IMR-90 (cell line): ENCODE measurements at regions not wholly inside any gene's neighbourhood (a gene's known extent, or its start where the extent isn't known, plus 50 kb on each side); places are given as distances from the start of the nearest gene placed in this dataset.

Experiments used
- ATAC-seq: fragments of 200-7000 bp; cut with Tn5 transposase; 2 replicates; pipeline ENCODE4 v1.9.1; 2020; ENCODE audit warnings: low read depth, mild to moderate bottlenecking, moderate library complexity
- BruUV-seq: library from RNA; stranded (reverse); fragments of 400-500 nt; replicated peaks from 2 replicates; lab custom pipeline; 2021; lab: Mats Ljungman, UMichigan
- CTCF ChIA-PET: fragments of 300-600 bp; formaldehyde crosslinking; extraction: SDS; loops from one replicate; lab custom pipeline; 2021; ENCODE audit warnings: antibody characterized with exemption; lab: Yijun Ruan, JAX
- POLR2A ChIA-PET: fragments of 300-600 bp; sonication (Branson Sonifier 250); formaldehyde crosslinking; loops from one replicate; lab custom pipeline; 2022; ENCODE audit warnings: antibody characterized with exemption; ENCODE audit not compliant: unreplicated experiment; lab: Charles Lee
- DNase-seq: peaks from one replicate; pipeline ENCODE4 v3.0.0; 2013
- H2AFZ ChIP-seq: replicated peaks from 2 replicates; pipeline ENCODE3; 2013; ENCODE audit warnings: low read length, mild to moderate bottlenecking; ENCODE audit not compliant: poor library complexity
- H2AK5ac ChIP-seq: 2 replicates; pipeline ENCODE4 v1.6.1; 2013; ENCODE audit warnings: low read depth, low read length, inconsistent platforms
- H2AK9ac ChIP-seq: replicated peaks from 2 replicates; pipeline ENCODE3; 2013; ENCODE audit warnings: mild to moderate bottlenecking, low read depth, low read length, moderate library complexity; ENCODE audit not compliant: poor library complexity
- H2BK120ac ChIP-seq: 2 replicates; pipeline ENCODE4 v1.6.1; 2013; ENCODE audit warnings: low read depth, low read length, inconsistent platforms
- H2BK15ac ChIP-seq: 3 replicates; pipeline ENCODE4 v1.6.1; 2013; ENCODE audit warnings: low read depth, low read length, inconsistent platforms
- H2BK20ac ChIP-seq: 2 replicates; pipeline ENCODE4 v1.6.1; 2013; ENCODE audit warnings: low read depth, mild to moderate bottlenecking, inconsistent platforms, low read length, moderate library complexity
- H2BK5ac ChIP-seq: 2 replicates; pipeline ENCODE4 v1.6.1; 2013; ENCODE audit warnings: mild to moderate bottlenecking, low read depth, low read length, inconsistent platforms; ENCODE audit not compliant: poor library complexity, severe bottlenecking
- H3K14ac ChIP-seq: replicated peaks from 2 replicates; pipeline ENCODE4 v1.6.1; 2013; ENCODE audit warnings: low read depth, low read length, inconsistent platforms
- H3K18ac ChIP-seq: 2 replicates; pipeline ENCODE4 v1.6.1; 2013; ENCODE audit warnings: low read depth, low read length, control low read depth
- H3K23ac ChIP-seq: 2 replicates; pipeline ENCODE4 v1.6.1; 2013; ENCODE audit warnings: low read depth, low read length, inconsistent platforms
- H3K27ac ChIP-seq: 2 replicates; pipeline ENCODE4 v1.5.1; 2013; ENCODE audit warnings: mild to moderate bottlenecking, control low read depth, low read length; ENCODE audit not compliant: insufficient read depth
- H3K27me3 ChIP-seq: 2 replicates; pipeline ENCODE4 v1.6.1; 2013; ENCODE audit warnings: low read length; ENCODE audit not compliant: control insufficient read depth, insufficient read depth
- H3K36me3 ChIP-seq: 2 replicates; pipeline ENCODE4 v1.6.1; 2013; ENCODE audit warnings: low read length, mixed read lengths; ENCODE audit not compliant: control insufficient read depth, insufficient read depth
- H3K4ac ChIP-seq: 2 replicates; pipeline ENCODE4 v1.6.1; 2013; ENCODE audit warnings: low read depth, low read length, inconsistent platforms
- H3K4me1 ChIP-seq: 2 replicates; pipeline ENCODE4 v1.6.1; 2013; ENCODE audit warnings: low read length, mixed read lengths; ENCODE audit not compliant: control insufficient read depth, insufficient read depth
- H3K4me2 ChIP-seq: 2 replicates; pipeline ENCODE4 v1.6.1; 2013; ENCODE audit warnings: low read depth, mild to moderate bottlenecking, control low read depth, low read length, moderate library complexity
- H3K4me3 ChIP-seq: 2 replicates; pipeline ENCODE4 v1.5.1; 2013; ENCODE audit warnings: low read depth, mild to moderate bottlenecking, control low read depth, low read length, moderate library complexity; ENCODE audit not compliant: insufficient read depth
- H3K56ac ChIP-seq: 2 replicates; pipeline ENCODE4 v1.6.1; 2013; ENCODE audit warnings: low read length, inconsistent platforms; ENCODE audit not compliant: insufficient read depth; ENCODE audit errors: extremely low read depth
- H3K79me1 ChIP-seq, 2 experiments: 2 replicates each; pipeline ENCODE4 v1.6.1; 2013; ENCODE audit warnings: low read length in 2 of 2, inconsistent platforms in 1 of 2, low read depth in 1 of 2
- H3K9ac ChIP-seq: 2 replicates; pipeline ENCODE4 v1.6.1; 2013; ENCODE audit warnings: low read depth, low read length, control low read depth
- H3K9me1 ChIP-seq: 2 replicates; pipeline ENCODE4 v1.6.1; 2013; ENCODE audit warnings: low read length, inconsistent platforms; ENCODE audit not compliant: insufficient read depth
- H3K9me3 ChIP-seq: 2 replicates; pipeline ENCODE4 v1.6.1; 2013; ENCODE audit warnings: low read length; ENCODE audit not compliant: control insufficient read depth, insufficient read depth
- H4K20me1 ChIP-seq: 2 replicates; pipeline ENCODE4 v1.6.1; 2013; ENCODE audit warnings: low read length, inconsistent platforms; ENCODE audit not compliant: insufficient read depth
- H4K5ac ChIP-seq: 2 replicates; pipeline ENCODE4 v1.6.1; 2013; ENCODE audit warnings: mild to moderate bottlenecking, low read depth, low read length, control low read depth
- H4K8ac ChIP-seq, 2 experiments: 2 replicates each; pipeline ENCODE4 v1.6.1; 2013; ENCODE audit warnings: low read depth in 2 of 2, low read length in 2 of 2, control low read depth in 1 of 2, inconsistent platforms in 1 of 2
- H4K91ac ChIP-seq: 2 replicates; pipeline ENCODE4 v1.6.1; 2013; ENCODE audit warnings: low read depth, low read length, inconsistent platforms; ENCODE audit not compliant: insufficient read depth
- CEBPB ChIP-seq: IDR thresholded peaks from 2 replicates; pipeline ENCODE4 v1.6.1; 2012; ENCODE audit warnings: low read depth, low read length, improper control_type of control experiment
- MAFK ChIP-seq: IDR thresholded peaks from 2 replicates; pipeline ENCODE4 v1.6.1; 2012; ENCODE audit warnings: low read depth, low read length, improper control_type of control experiment
- MAZ ChIP-seq: IDR thresholded peaks from 2 replicates; pipeline ENCODE4 v1.6.1; 2012; ENCODE audit warnings: low read depth, mild to moderate bottlenecking, low read length, improper control_type of control experiment, moderate library complexity, borderline replicate concordance
- MXI1 ChIP-seq: IDR thresholded peaks from 2 replicates; pipeline ENCODE4 v1.6.1; 2012; ENCODE audit warnings: low read depth, mild to moderate bottlenecking, low read length, moderate library complexity, borderline replicate concordance
- NFE2L2 ChIP-seq: fragments of 150-350 bp; IDR thresholded peaks from 2 replicates; pipeline ENCODE4 v1.6.1; 2016; ENCODE audit warnings: low read depth, mild to moderate bottlenecking, low read length
- RAD21 ChIP-seq: IDR thresholded peaks from 2 replicates; pipeline ENCODE4 v1.6.1; 2012; ENCODE audit warnings: low read length, improper control_type of control experiment
- RCOR1 ChIP-seq: IDR thresholded peaks from 2 replicates; pipeline ENCODE4 v1.6.1; 2012; ENCODE audit warnings: mild to moderate bottlenecking, low read length, improper control_type of control experiment; ENCODE audit not compliant: insufficient replicate concordance
- RFX5 ChIP-seq: IDR thresholded peaks from 2 replicates; pipeline ENCODE4 v1.8.0; 2012; ENCODE audit warnings: low read depth, mild to moderate bottlenecking, low read length, moderate library complexity
- WGBS, 2 experiments: methylation state at CpG; one replicate each; pipeline versions ENCODE4 v1.1.5 to v1.1.7; 2013; ENCODE audit warnings: missing lambda C conversion rate in 2 of 2; ENCODE audit not compliant: insufficient read length in 1 of 2; ENCODE audit errors: extremely low coverage in 2 of 2; 5-methylcytosine and 5-hydroxymethylcytosine counted together
- dilution Hi-C: fragments of 300-500 bp; cut with HindIII; formaldehyde crosslinking; loops from one replicate; pipeline ENCODE4 v1.14.3; 2018; ENCODE audit warnings: low sequenced_read_pairs; ENCODE audit not compliant: unreplicated experiment
- in situ Hi-C: fragments of 300-500 bp; cut with MboI; formaldehyde crosslinking; loops from 3 replicates; pipeline ENCODE4 v1.14.3; 2019; ENCODE audit warnings: low sequenced_read_pairs, inconsistent platforms, mixed read lengths
- intact Hi-C: fragments of 100-400 bp; cut with micrococcal nuclease; formaldehyde crosslinking; loops from 2 replicates; pipeline ENCODE4 v1.10.0; 2022

DNA sequence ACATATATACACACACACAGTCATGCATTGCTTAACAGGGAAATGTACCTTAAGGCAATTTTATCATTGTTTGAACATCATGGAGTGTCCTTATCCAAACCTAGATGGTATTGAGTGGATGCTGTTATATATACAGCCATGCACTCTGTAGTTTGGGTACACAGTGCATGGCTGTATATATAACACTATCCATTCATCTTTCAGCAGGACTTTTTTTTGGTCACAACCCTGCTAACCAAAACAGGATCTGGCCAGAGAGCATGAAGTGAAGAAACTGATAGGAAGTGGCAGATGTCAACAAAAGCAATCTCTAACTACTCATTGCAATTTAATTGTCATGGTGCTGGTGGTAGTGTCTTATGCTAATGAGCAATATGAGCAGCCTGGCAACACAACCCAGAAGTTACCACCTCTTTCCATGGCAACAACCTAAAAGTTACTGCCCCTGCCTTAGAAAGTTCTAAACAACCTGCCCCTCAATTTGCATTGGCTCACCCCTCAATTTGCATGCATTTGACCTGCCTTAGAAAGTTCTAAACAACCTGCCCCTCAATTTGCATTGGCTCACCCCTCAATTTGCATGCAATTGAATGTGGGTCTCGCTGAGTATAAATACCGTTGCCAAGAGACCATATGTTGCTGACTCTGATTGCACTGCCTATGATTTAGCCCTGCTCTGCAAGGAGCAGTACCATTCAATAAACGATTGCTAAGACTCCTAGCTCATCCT lies 434.9 kb downstream of the DSEL start:
- in situ Hi-C loops (no loop called here), dilution Hi-C loops (no loop called here), intact Hi-C loops (no loop called here)
- no peak overlapping the region for H2AK5ac ChIP-seq
- no peaks in the 10 kb centered on the region for H4K20me1 ChIP-seq
- H3K27ac ChIP-seq: no peak overlapping the region
- CTCF ChIA-PET: interaction anchor here (0.6 kb wide), 1 partner anchor 35 kb away, joined by 3 read pairs; no protein-coding TSS in a partner anchor
- no peaks in the 10 kb centered on the region for H3K79me1 ChIP-seq
- H4K8ac ChIP-seq: no peak overlapping the region
- H3K23ac ChIP-seq: no peak overlapping the region
- no peak overlapping the region for H3K56ac ChIP-seq
- H4K5ac ChIP-seq: no peak overlapping the region
- H3K4ac ChIP-seq: no peak overlapping the region
- H2BK15ac ChIP-seq: no peak overlapping the region
- POLR2A ChIA-PET: no interaction called here
- no peak overlapping the region for H3K4me2 ChIP-seq
- DNase-seq (no peak), ATAC-seq (no peak)
- WGBS, 2 experiments: 40% methylated on average over 2 of the region's 3 CpGs; no CpG with 5 or more reads in 1 of the 2 experiments
- no peak overlapping the region for H2BK5ac ChIP-seq
- no peaks in the 10 kb centered on the region for H3K27me3 ChIP-seq
- no peak overlapping the region for H4K91ac ChIP-seq
- H2AK9ac ChIP-seq: no peak overlapping the region
- TF ChIP-seq RCOR1 (no peak), NFE2L2 (no peak), CEBPB (no peak), RAD21 (no peak), MXI1 (no peak), MAFK (no peak), RFX5 (no peak), MAZ (no peak)
- H2BK20ac ChIP-seq: no peak overlapping the region
- no peak overlapping the region for H3K14ac ChIP-seq
- no peaks in the 10 kb centered on the region for H3K9me1 ChIP-seq
- H3K9ac ChIP-seq: no peak overlapping the region
- H3K4me1 ChIP-seq: no peaks in the 10 kb centered on the region
- H2BK120ac ChIP-seq: no peak overlapping the region
- H3K36me3 ChIP-seq: no peaks in the 10 kb centered on the region
- no peaks in the 10 kb centered on the region for H3K9me3 ChIP-seq
- H3K18ac ChIP-seq: no peak overlapping the region
- H2AFZ ChIP-seq: no peak overlapping the region
- BruUV-seq: no TSS peak
- H3K4me3 ChIP-seq: no peak overlapping the region
